Stomach (tissue), 4 donors: ENCODE measurements at regions not wholly inside any gene's neighbourhood (a gene's known extent, or its start where the extent isn't known, plus 50 kb on each side); places are given as distances from the start of the nearest gene placed in this dataset.
"Not testable (repeated sequence)": the region's sequence is repeated elsewhere in the genome, so short reads cannot be mapped to it uniquely, and the experiment has no call there.

Source experiments
- EP300 ChIP-seq: sonication (generic); formaldehyde crosslinking; IDR thresholded peaks from one replicate; pipeline ENCODE4 v1.6.1; 2017; ENCODE audit warnings: antibody characterized with exemption
- POLR2A ChIP-seq, 4 donors: fragments of 450-650 bp; IDR thresholded peaks; one replicate each; pipeline ENCODE4 v1.6.1; 2016; ENCODE audit warnings: antibody characterized with exemption in 4 of 4, control low read depth in 2 of 4, mild to moderate bottlenecking in 1 of 4, moderate library complexity in 1 of 4
- TF ChIP-seq, protein P1 (sequence below), 7 experiments: fragments of 450-650 bp in 4 of 7; fragments of 200-600 bp in 3 of 7; sonication (generic) in 3 of 7; IDR thresholded peaks; one replicate each; pipeline ENCODE4 v1.5.1; 2016 to 2019; ENCODE audit warnings: antibody characterized with exemption in 7 of 7, control low read depth in 2 of 7, mild to moderate bottlenecking in 1 of 7

DNA sequence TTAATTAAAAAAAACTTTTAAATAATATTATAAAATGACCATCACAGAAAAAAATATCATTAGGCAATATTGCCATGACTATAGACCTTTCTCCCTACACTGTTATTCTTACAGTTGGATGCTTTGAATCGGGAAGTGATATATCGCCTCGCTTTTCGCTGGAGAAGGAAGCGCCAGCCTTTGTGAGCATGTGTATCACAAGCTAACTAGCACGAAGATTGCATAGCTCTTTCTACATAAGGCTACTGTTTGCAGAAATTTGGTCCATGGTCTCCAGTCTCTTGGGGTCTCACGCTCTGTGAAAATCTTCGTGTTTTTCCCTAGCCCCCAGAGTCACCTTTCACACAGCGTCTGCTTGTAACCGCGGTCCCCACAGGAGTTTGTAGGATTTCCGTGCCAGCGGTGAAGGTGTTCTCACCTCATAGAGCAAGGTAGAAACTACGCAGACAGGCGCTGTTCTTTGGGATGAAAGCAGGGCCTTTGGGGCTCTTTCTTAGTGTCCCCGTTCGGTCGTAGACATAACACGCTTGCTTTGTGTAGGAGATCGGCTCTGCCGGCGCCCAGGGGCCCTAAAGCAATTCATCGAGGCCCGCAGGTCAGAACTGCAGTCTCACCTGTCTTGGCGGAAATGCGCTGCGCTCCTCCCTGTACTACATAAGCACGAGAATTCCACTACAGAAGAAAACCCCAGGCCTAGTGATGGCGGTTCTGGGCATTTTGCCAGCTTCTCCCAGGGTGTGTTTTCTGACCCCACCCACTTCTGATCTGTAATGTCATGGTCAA is 214.5 kb upstream of the NOTCH2NLA start:
- TF ChIP-seq, protein P1, sequence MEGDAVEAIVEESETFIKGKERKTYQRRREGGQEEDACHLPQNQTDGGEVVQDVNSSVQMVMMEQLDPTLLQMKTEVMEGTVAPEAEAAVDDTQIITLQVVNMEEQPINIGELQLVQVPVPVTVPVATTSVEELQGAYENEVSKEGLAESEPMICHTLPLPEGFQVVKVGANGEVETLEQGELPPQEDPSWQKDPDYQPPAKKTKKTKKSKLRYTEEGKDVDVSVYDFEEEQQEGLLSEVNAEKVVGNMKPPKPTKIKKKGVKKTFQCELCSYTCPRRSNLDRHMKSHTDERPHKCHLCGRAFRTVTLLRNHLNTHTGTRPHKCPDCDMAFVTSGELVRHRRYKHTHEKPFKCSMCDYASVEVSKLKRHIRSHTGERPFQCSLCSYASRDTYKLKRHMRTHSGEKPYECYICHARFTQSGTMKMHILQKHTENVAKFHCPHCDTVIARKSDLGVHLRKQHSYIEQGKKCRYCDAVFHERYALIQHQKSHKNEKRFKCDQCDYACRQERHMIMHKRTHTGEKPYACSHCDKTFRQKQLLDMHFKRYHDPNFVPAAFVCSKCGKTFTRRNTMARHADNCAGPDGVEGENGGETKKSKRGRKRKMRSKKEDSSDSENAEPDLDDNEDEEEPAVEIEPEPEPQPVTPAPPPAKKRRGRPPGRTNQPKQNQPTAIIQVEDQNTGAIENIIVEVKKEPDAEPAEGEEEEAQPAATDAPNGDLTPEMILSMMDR (IDR thresholded peaks at IDR 0.05): not testable (repeated sequence)
- not testable (repeated sequence) for TF ChIP-seq POLR2A (IDR thresholded peaks at IDR 0.05); EP300
